SK-N-SH treated with all-trans-retinoic acid at 6 μM for 48 hours (cell line): ENCODE measurements at regions not wholly inside any gene's neighbourhood (a gene's known extent, or its start where the extent isn't known, plus 50 kb on each side); places are given as distances from the start of the nearest gene placed in this dataset.

Experiments used
- ATAC-seq: fragments of 200-7000 bp; cut with Tn5 transposase; 3 replicates; pipeline ENCODE4 v1.9.1; 2020; ENCODE audit warnings: mild to moderate bottlenecking, moderate library complexity
- ARNTL ChIP-seq: fragments of 450-650 bp; formaldehyde crosslinking; IDR thresholded peaks from 2 replicates; pipeline ENCODE4 v1.5.0; 2020; ENCODE audit warnings: low read depth, mild to moderate bottlenecking, moderate library complexity, borderline replicate concordance
- BACH2 ChIP-seq: fragments of 250-450 bp; sonication (Bioruptor Pico); IDR thresholded peaks from 2 replicates; pipeline ENCODE4 v1.9.0; 2021; ENCODE audit warnings: mild to moderate bottlenecking, borderline replicate concordance
- CSDC2 ChIP-seq: fragments of 250-450 bp; sonication (Bioruptor Pico); IDR thresholded peaks from 2 replicates; pipeline ENCODE4 v1.5.0; 2020; ENCODE audit warnings: mild to moderate bottlenecking, moderate library complexity
- ESRRG ChIP-seq: fragments of 250-450 bp; sonication (Bioruptor Pico); IDR thresholded peaks from 2 replicates; pipeline ENCODE4 v1.6.1; 2021; ENCODE audit warnings: mild to moderate bottlenecking
- GLIS3 ChIP-seq: fragments of 250-450 bp; sonication (Bioruptor Pico); IDR thresholded peaks from 2 replicates; pipeline ENCODE4 v1.5.0; 2020; ENCODE audit warnings: mild to moderate bottlenecking, moderate library complexity
- ISL1 ChIP-seq: fragments of 250-450 bp; sonication (Bioruptor Pico); IDR thresholded peaks from 2 replicates; pipeline ENCODE4 v2.1.2; 2022; ENCODE audit warnings: mild to moderate bottlenecking, moderate library complexity
- OSR1 ChIP-seq: fragments of 250-450 bp; sonication (Bioruptor Pico); IDR thresholded peaks from 2 replicates; pipeline ENCODE4 v1.8.0; 2022; ENCODE audit warnings: moderate library complexity, mild to moderate bottlenecking, inconsistent platforms
- PPARA ChIP-seq: fragments of 250-450 bp; sonication (Bioruptor Pico); IDR thresholded peaks from 2 replicates; pipeline ENCODE4 v1.5.0; 2020; ENCODE audit warnings: mild to moderate bottlenecking, borderline replicate concordance
- SNAI2 ChIP-seq: fragments of 250-450 bp; sonication (Bioruptor Pico); IDR thresholded peaks from 2 replicates; pipeline ENCODE4 v1.5.0; 2020; ENCODE audit warnings: mild to moderate bottlenecking, moderate library complexity
- TCF4 ChIP-seq: fragments of 250-450 bp; sonication (Bioruptor Pico); IDR thresholded peaks from 2 replicates; pipeline ENCODE4 v1.8.0; 2021; ENCODE audit warnings: mild to moderate bottlenecking, moderate library complexity, borderline replicate concordance
- TOX ChIP-seq: fragments of 250-450 bp; sonication (Bioruptor Pico); IDR thresholded peaks from 2 replicates; pipeline ENCODE4 v1.8.0; 2021; ENCODE audit warnings: mild to moderate bottlenecking, moderate library complexity, borderline replicate concordance
- TSHZ2 ChIP-seq: fragments of 250-450 bp; sonication (Bioruptor Pico); IDR thresholded peaks from 2 replicates; pipeline ENCODE4 v1.5.0; 2020; ENCODE audit warnings: mild to moderate bottlenecking, moderate library complexity
- ZC3H10 ChIP-seq: fragments of 250-450 bp; sonication (Bioruptor Pico); IDR thresholded peaks from 2 replicates; pipeline ENCODE4 v1.5.1; 2021; ENCODE audit warnings: mild to moderate bottlenecking, moderate library complexity
- ZFP3 ChIP-seq: fragments of 250-450 bp; sonication (Bioruptor Pico); IDR thresholded peaks from 2 replicates; pipeline ENCODE4 v1.5.0; 2020; ENCODE audit warnings: mild to moderate bottlenecking, moderate library complexity
- ZFP30 ChIP-seq: fragments of 450-650 bp; formaldehyde crosslinking; IDR thresholded peaks from 2 replicates; pipeline ENCODE4 v1.5.0; 2022; ENCODE audit warnings: mild to moderate bottlenecking, moderate library complexity
- ZNF565 ChIP-seq: fragments of 450-650 bp; formaldehyde crosslinking; conservative IDR thresholded peaks from 2 replicates; pipeline ENCODE4 v1.5.0; 2020; ENCODE audit warnings: low read depth, mild to moderate bottlenecking, moderate library complexity
- ZNF70 ChIP-seq: fragments of 450-650 bp; formaldehyde crosslinking; IDR thresholded peaks from 2 replicates; pipeline ENCODE4 v1.5.0; 2020; ENCODE audit warnings: mild to moderate bottlenecking, moderate library complexity
- ZNF8 ChIP-seq: fragments of 450-650 bp; formaldehyde crosslinking; IDR thresholded peaks from 2 replicates; pipeline ENCODE4 v1.5.0; 2020; ENCODE audit warnings: mild to moderate bottlenecking, moderate library complexity
- TF ChIP-seq, protein P1 (sequence below): fragments of 250-450 bp; sonication (Bioruptor Pico); IDR thresholded peaks from 2 replicates; pipeline ENCODE4 v1.5.1; 2021; ENCODE audit warnings: mild to moderate bottlenecking, moderate library complexity
- TF ChIP-seq, protein P2 (sequence below): fragments of 250-450 bp; sonication (Bioruptor Pico); IDR thresholded peaks from 2 replicates; pipeline ENCODE4 v1.5.1; 2020; ENCODE audit warnings: low read depth, mild to moderate bottlenecking, moderate library complexity
- TF ChIP-seq, protein P3 (sequence below): fragments of 250-450 bp; sonication (Bioruptor Pico); IDR thresholded peaks from 2 replicates; pipeline ENCODE4 v1.8.0; 2020; ENCODE audit warnings: mild to moderate bottlenecking, moderate library complexity, borderline replicate concordance
- TF ChIP-seq, protein P4 (sequence below): fragments of 250-450 bp; sonication (Bioruptor Pico); IDR thresholded peaks from 2 replicates; pipeline ENCODE4 v1.8.0; 2021; ENCODE audit warnings: low read depth, mild to moderate bottlenecking, moderate library complexity, borderline replicate concordance

DNA sequence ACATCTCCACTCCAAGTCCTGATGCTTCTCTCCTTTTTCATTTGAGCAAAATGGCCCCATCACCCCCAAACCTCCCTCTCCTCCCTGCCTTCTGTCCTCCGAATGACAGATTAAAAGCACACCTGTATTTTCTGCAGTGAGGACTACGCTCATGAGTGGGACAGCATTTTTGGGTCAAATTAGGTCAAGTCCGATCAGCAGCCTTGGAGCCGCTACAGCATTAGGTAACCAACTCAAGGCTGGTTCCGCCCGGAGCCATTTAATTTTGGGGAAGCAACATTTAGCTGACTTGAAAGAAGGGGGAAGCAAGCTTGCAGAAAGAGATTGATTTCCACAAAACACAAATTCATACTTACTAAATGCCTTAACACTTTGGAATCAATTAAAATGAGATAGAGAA lies 324.1 kb upstream of the CDH5 start:
- ATAC-seq = no peak
- no peak for TF ChIP-seq BACH2
- TF ChIP-seq ZFP3 (CRISPR knock-in tag) = no peak
- no peak for TF ChIP-seq ARNTL
- no peak for TF ChIP-seq SNAI2 (CRISPR knock-in tag)
- no peak for TF ChIP-seq GLIS3 (CRISPR knock-in tag)
- TF ChIP-seq, protein P1, sequence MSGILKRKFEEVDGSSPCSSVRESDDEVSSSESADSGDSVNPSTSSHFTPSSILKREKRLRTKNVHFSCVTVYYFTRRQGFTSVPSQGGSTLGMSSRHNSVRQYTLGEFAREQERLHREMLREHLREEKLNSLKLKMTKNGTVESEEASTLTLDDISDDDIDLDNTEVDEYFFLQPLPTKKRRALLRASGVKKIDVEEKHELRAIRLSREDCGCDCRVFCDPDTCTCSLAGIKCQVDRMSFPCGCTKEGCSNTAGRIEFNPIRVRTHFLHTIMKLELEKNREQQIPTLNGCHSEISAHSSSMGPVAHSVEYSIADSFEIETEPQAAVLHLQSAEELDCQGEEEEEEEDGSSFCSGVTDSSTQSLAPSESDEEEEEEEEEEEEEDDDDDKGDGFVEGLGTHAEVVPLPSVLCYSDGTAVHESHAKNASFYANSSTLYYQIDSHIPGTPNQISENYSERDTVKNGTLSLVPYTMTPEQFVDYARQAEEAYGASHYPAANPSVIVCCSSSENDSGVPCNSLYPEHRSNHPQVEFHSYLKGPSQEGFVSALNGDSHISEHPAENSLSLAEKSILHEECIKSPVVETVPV = no peak
- no peak for TF ChIP-seq ISL1 (CRISPR knock-in tag)
- TF ChIP-seq TCF4 (CRISPR knock-in tag) = no peak
- no peak for TF ChIP-seq TSHZ2 (CRISPR knock-in tag)
- TF ChIP-seq ZC3H10 (CRISPR knock-in tag) = no peak
- TF ChIP-seq, protein P2, sequence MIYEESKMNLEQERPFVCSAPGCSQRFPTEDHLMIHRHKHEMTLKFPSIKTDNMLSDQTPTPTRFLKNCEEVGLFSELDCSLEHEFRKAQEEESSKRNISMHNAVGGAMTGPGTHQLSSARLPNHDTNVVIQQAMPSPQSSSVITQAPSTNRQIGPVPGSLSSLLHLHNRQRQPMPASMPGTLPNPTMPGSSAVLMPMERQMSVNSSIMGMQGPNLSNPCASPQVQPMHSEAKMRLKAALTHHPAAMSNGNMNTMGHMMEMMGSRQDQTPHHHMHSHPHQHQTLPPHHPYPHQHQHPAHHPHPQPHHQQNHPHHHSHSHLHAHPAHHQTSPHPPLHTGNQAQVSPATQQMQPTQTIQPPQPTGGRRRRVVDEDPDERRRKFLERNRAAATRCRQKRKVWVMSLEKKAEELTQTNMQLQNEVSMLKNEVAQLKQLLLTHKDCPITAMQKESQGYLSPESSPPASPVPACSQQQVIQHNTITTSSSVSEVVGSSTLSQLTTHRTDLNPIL = no peak
- TF ChIP-seq, protein P3, sequence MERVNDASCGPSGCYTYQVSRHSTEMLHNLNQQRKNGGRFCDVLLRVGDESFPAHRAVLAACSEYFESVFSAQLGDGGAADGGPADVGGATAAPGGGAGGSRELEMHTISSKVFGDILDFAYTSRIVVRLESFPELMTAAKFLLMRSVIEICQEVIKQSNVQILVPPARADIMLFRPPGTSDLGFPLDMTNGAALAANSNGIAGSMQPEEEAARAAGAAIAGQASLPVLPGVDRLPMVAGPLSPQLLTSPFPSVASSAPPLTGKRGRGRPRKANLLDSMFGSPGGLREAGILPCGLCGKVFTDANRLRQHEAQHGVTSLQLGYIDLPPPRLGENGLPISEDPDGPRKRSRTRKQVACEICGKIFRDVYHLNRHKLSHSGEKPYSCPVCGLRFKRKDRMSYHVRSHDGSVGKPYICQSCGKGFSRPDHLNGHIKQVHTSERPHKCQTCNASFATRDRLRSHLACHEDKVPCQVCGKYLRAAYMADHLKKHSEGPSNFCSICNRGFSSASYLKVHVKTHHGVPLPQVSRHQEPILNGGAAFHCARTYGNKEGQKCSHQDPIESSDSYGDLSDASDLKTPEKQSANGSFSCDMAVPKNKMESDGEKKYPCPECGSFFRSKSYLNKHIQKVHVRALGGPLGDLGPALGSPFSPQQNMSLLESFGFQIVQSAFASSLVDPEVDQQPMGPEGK (CRISPR knock-in tag) = no peak
- no peak for TF ChIP-seq OSR1
- no peak for TF ChIP-seq ZNF70 (CRISPR knock-in tag)
- no peak for TF ChIP-seq ZFP30 (CRISPR knock-in tag)
- TF ChIP-seq TOX (CRISPR knock-in tag) = no peak
- TF ChIP-seq, protein P4, sequence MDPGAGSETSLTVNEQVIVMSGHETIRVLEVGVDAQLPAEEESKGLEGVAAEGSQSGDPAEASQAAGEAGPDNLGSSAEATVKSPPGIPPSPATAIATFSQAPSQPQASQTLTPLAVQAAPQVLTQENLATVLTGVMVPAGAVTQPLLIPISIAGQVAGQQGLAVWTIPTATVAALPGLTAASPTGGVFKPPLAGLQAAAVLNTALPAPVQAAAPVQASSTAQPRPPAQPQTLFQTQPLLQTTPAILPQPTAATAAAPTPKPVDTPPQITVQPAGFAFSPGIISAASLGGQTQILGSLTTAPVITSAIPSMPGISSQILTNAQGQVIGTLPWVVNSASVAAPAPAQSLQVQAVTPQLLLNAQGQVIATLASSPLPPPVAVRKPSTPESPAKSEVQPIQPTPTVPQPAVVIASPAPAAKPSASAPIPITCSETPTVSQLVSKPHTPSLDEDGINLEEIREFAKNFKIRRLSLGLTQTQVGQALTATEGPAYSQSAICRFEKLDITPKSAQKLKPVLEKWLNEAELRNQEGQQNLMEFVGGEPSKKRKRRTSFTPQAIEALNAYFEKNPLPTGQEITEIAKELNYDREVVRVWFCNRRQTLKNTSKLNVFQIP = no peak
- TF ChIP-seq ZNF565 (CRISPR knock-in tag) = no peak
- no peak for TF ChIP-seq ZNF8 (CRISPR knock-in tag)

GRCh38 chr16:66041907-66042306 lies 324.6 kb upstream of the CDH5 start:
- TF ChIP-seq ZFP30 (CRISPR knock-in tag) (no peak), ESRRG (no peak), ZNF70 (CRISPR knock-in tag) (no peak), SNAI2 (CRISPR knock-in tag) (no peak), BACH2 (no peak), ARNTL (no peak), CSDC2 (CRISPR knock-in tag) (no peak), OSR1 (no peak), ISL1 (CRISPR knock-in tag) (no peak), ZNF8 (CRISPR knock-in tag) (no peak), ZC3H10 (CRISPR knock-in tag) (no peak), PPARA (no peak), TOX (CRISPR knock-in tag) (no peak), ZFP3 (CRISPR knock-in tag) (no peak)
- TF ChIP-seq, protein P2 = no peak
- TF ChIP-seq, protein P3 (CRISPR knock-in tag) = no peak
- TF ChIP-seq, protein P4 = no peak
- ATAC-seq = no peak
